ENCODE measurements at regions not wholly inside any gene's neighbourhood (a gene's known extent, or its start where the extent isn't known, plus 50 kb on each side); places are given as distances from the start of the nearest gene placed in this dataset.
"Not testable (repeated sequence)": the region's sequence is repeated elsewhere in the genome, so short reads cannot be mapped to it uniquely, and the experiment has no call there.

DNA sequence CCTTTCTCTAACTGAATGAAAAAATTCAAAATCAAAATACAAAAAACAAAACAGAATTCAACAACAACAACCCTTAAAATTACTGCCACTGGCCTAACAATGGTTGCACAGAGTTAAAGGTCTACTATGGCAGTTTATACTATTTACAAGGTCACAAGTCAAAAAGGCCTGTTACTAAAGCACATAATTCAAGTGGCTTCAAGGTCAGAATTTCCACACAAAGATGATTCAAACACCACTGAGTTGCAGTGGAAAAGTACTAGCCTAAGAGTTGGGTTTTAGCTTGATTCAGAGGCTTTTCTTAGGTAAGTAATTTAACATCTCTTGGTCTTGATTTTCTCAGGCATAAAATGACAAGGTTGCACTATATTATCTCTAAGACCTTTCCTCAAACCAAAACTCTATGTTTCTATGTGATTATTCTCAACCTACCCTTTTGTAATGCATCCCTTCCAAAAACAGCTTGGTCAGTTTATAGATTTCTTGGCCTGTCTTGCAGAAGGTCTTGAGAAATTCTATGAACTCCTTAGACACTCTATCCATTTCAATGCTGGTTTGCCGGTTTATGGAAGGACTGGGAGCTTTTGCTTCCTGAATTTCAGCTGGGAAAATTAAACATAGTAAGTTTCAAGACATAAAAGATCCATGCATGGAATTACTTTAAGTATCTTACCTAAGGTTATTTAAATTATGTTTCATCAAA, 189.8 kb upstream of the KCTD7 start:
- H3K4me1 ChIP-seq (ENCODE audit: control insufficient read depth, low read depth, low read length); H3K27ac ChIP-seq (ENCODE audit: low read length); H3K9me3 ChIP-seq (ENCODE audit: control insufficient read depth, low read depth, low read length); H3K9ac ChIP-seq (ENCODE audit: low read length); H3K4me3 ChIP-seq (ENCODE audit: low read length); H3K36me3 ChIP-seq (ENCODE audit: control insufficient read depth, low read depth, low read length); H3K27me3 ChIP-seq (ENCODE audit: control insufficient read depth, insufficient read depth, low read length): not testable (repeated sequence)

GRCh38 chr7:66442385-66442784, 186.3 kb upstream of the KCTD7 start:
- Histone ChIP-seq H3K9me3 (ENCODE audit: control insufficient read depth, low read depth, low read length) (no peaks in the 10 kb centered on the region), H3K36me3 (ENCODE audit: control insufficient read depth, low read depth, low read length) (no peaks in the 10 kb centered on the region), H3K9ac (ENCODE audit: low read length) (no peak overlapping the region), H3K27ac (ENCODE audit: low read length) (no peak overlapping the region), H3K27me3 (ENCODE audit: control insufficient read depth, insufficient read depth, low read length) (no peaks in the 10 kb centered on the region), H3K4me1 (ENCODE audit: control insufficient read depth, low read depth, low read length) (no peaks in the 10 kb centered on the region), H3K4me3 (ENCODE audit: low read length) (no peak overlapping the region)

DNA sequence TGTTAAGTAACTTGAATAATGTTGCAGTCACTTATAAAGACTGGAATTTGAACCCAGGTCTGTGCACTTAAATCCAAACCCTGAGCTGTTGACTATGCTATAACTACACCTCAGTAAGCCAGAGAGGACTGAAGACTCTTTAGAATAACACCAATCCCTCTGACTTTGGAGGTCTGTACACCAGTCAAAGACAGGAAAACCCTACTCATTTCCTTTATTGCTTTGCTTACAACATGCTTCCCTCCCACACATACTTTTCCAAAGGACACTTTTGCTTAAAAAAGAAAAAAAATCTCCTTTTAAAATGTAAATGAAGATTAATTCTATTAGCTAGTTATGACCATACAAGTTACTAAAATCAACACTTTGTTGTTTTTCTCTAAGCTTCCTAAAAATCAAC, 184.7 kb upstream of the KCTD7 start:
- H3K4me3 ChIP-seq (ENCODE audit: low read length), result no peak overlapping the region
- H3K27ac ChIP-seq (ENCODE audit: low read length), result no peak overlapping the region
- no peaks in the 10 kb centered on the region for H3K27me3 ChIP-seq (ENCODE audit: control insufficient read depth, insufficient read depth, low read length)
- H3K9ac ChIP-seq (ENCODE audit: low read length), result no peak overlapping the region
- H3K9me3 ChIP-seq (ENCODE audit: control insufficient read depth, low read depth, low read length), result no peaks in the 10 kb centered on the region
- no peaks in the 10 kb centered on the region for H3K36me3 ChIP-seq (ENCODE audit: control insufficient read depth, low read depth, low read length)
- H3K4me1 ChIP-seq (ENCODE audit: control insufficient read depth, low read depth, low read length), result no peaks in the 10 kb centered on the region

DNA sequence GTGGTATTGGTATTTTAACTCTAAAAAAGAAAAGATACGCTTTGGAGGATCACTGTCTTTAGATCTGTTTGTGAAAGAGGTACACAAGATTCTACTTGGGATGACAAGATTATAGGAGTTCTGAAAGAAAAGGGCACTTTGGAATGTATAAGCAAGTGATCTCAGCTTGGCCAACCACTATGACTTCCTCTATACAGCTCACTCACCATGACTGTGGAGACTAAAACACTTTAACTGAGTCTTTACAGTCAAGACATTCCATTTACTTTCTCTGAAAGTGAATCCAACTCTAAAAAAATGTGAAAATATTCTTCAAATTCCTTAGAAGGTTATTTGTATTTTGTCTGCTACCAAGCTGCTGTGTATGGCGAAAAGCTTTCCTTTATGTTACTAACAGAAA, 181.7 kb upstream of the KCTD7 start:
- H3K27me3 ChIP-seq (ENCODE audit: control insufficient read depth, insufficient read depth, low read length); H3K9me3 ChIP-seq (ENCODE audit: control insufficient read depth, low read depth, low read length); H3K4me3 ChIP-seq (ENCODE audit: low read length); H3K27ac ChIP-seq (ENCODE audit: low read length); H3K4me1 ChIP-seq (ENCODE audit: control insufficient read depth, low read depth, low read length); H3K9ac ChIP-seq (ENCODE audit: low read length); H3K36me3 ChIP-seq (ENCODE audit: control insufficient read depth, low read depth, low read length): not testable (repeated sequence)

DNA sequence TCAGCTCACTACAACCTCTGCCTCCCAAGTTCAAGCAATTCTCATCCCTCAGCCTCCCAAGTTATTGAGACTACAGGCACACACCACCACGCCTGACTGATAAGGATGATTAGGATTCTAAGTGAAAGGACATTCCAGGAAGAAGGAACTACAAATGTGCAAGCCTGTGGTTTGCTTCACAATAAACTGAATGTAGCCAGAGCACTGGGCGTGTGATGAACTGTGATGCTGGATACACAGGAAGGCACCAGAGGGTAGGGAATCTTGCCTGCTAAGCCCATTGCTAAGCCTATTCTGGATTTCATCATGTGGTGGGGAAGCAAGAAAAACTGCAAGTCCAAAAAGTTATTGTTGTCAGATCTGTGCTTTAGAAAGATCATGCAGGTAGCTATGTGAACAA, 177.9 kb upstream of the KCTD7 start:
- H3K36me3 ChIP-seq (ENCODE audit: control insufficient read depth, low read depth, low read length); H3K4me1 ChIP-seq (ENCODE audit: control insufficient read depth, low read depth, low read length); H3K27ac ChIP-seq (ENCODE audit: low read length); H3K9me3 ChIP-seq (ENCODE audit: control insufficient read depth, low read depth, low read length); H3K9ac ChIP-seq (ENCODE audit: low read length); H3K4me3 ChIP-seq (ENCODE audit: low read length); H3K27me3 ChIP-seq (ENCODE audit: control insufficient read depth, insufficient read depth, low read length): not testable (repeated sequence)

GRCh38 chr7:66451713-66452112, 177.0 kb upstream of the KCTD7 start:
- not testable (repeated sequence) for H3K4me3 ChIP-seq (ENCODE audit: low read length); H3K36me3 ChIP-seq (ENCODE audit: control insufficient read depth, low read depth, low read length); H3K4me1 ChIP-seq (ENCODE audit: control insufficient read depth, low read depth, low read length); H3K27me3 ChIP-seq (ENCODE audit: control insufficient read depth, insufficient read depth, low read length); H3K27ac ChIP-seq (ENCODE audit: low read length); H3K9me3 ChIP-seq (ENCODE audit: control insufficient read depth, low read depth, low read length); H3K9ac ChIP-seq (ENCODE audit: low read length)

DNA sequence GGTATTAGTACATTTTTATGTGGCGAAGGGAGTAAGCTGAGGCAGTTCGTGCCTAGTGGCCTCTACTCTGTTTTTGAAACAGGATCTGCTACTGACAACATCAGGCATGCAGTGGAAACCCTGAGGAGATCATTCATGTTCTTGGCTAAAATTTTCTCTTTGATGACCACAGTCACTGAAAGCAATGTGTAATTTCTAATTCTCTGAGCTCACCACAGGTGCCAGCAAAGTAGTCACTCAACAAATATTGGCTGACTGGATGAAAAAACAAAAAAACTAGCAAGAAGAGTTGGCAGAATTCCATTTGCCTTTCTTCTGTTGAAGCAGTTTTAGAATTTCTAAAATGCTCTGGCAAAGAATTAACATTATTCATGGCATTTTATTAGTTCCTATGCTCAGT, 176.5 kb upstream of the KCTD7 start:
- no peak overlapping the region for H3K9ac ChIP-seq (ENCODE audit: low read length)
- H3K27me3 ChIP-seq (ENCODE audit: control insufficient read depth, insufficient read depth, low read length), result no peaks in the 10 kb centered on the region
- no peaks in the 10 kb centered on the region for H3K9me3 ChIP-seq (ENCODE audit: control insufficient read depth, low read depth, low read length)
- H3K4me1 ChIP-seq (ENCODE audit: control insufficient read depth, low read depth, low read length), result no peaks in the 10 kb centered on the region
- H3K4me3 ChIP-seq (ENCODE audit: low read length), result no peak overlapping the region
- no peaks in the 10 kb centered on the region for H3K36me3 ChIP-seq (ENCODE audit: control insufficient read depth, low read depth, low read length)
- H3K27ac ChIP-seq (ENCODE audit: low read length), result no peak overlapping the region

DNA sequence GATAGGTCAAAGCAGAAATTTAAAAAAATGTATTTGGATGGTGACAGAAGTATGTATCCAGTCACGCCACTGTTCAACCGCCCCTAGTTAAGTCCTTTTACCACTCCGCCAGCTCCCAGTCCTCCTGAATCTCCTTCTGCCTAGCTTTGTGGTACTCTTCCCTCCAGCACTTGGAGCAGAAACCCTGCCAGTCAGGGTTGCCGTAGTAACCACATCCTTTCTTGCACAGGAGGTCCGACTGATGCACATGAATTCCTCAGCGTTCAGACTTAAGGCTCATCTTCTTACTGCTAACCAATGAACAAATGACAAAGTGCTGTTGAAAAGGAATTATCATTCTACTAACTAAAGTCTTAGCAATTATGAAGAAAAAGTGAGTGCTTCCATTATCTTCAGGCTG, 175.3 kb upstream of the KCTD7 start:
- H3K27me3 ChIP-seq (ENCODE audit: control insufficient read depth, insufficient read depth, low read length), result no peaks in the 10 kb centered on the region
- no peak overlapping the region for H3K4me3 ChIP-seq (ENCODE audit: low read length)
- no peaks in the 10 kb centered on the region for H3K9me3 ChIP-seq (ENCODE audit: control insufficient read depth, low read depth, low read length)
- H3K4me1 ChIP-seq (ENCODE audit: control insufficient read depth, low read depth, low read length), result no peaks in the 10 kb centered on the region
- H3K9ac ChIP-seq (ENCODE audit: low read length), result no peak overlapping the region
- H3K36me3 ChIP-seq (ENCODE audit: control insufficient read depth, low read depth, low read length), result no peaks in the 10 kb centered on the region
- no peak overlapping the region for H3K27ac ChIP-seq (ENCODE audit: low read length)

- H3K27me3 ChIP-seq (ENCODE audit: control insufficient read depth, insufficient read depth, low read length), result no peaks in the 10 kb centered on the region
Measured at GRCh38 chr7:66454600-66455225, 174.0 kb upstream of the KCTD7 start.

GRCh38 chr7:66455432-66455831, 173.2 kb upstream of the KCTD7 start:
- not testable (repeated sequence) for H3K9me3 ChIP-seq (ENCODE audit: control insufficient read depth, low read depth, low read length); H3K27me3 ChIP-seq (ENCODE audit: control insufficient read depth, insufficient read depth, low read length); H3K36me3 ChIP-seq (ENCODE audit: control insufficient read depth, low read depth, low read length); H3K9ac ChIP-seq (ENCODE audit: low read length); H3K27ac ChIP-seq (ENCODE audit: low read length); H3K4me1 ChIP-seq (ENCODE audit: control insufficient read depth, low read depth, low read length); H3K4me3 ChIP-seq (ENCODE audit: low read length)

More at GRCh38 chr7:66454600-66455225, 174.0 kb upstream of the KCTD7 start:
- no peak overlapping the region for H3K4me3 ChIP-seq (ENCODE audit: low read length)
- no peaks in the 10 kb centered on the region for H3K4me1 ChIP-seq (ENCODE audit: control insufficient read depth, low read depth, low read length)
- H3K36me3 ChIP-seq (ENCODE audit: control insufficient read depth, low read depth, low read length), result no peaks in the 10 kb centered on the region
- no peak overlapping the region for H3K27ac ChIP-seq (ENCODE audit: low read length)
- H3K9ac ChIP-seq (ENCODE audit: low read length), result no peak overlapping the region
- no peaks in the 10 kb centered on the region for H3K9me3 ChIP-seq (ENCODE audit: control insufficient read depth, low read depth, low read length)

DNA sequence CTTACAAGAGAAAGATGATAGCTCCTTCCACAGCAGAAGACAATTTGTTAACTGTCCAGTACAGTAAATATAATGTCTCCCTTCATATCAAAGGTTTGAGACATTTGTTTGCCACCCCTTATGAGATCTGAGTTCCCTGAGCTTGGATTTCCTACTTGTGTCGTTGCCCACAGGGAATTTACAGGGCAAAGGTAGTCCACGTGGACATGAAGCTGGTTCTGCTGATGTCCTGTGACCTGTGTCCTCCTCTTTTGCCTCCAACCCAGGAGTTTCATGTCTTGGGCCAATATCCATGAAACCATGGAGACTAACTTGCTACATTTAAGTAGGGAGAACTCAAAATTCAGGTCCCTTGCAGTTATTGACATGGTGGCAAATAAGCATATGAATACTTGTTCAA, 172.2 kb upstream of the KCTD7 start:
- not testable (repeated sequence) for H3K9ac ChIP-seq (ENCODE audit: low read length); H3K27me3 ChIP-seq (ENCODE audit: control insufficient read depth, insufficient read depth, low read length); H3K36me3 ChIP-seq (ENCODE audit: control insufficient read depth, low read depth, low read length); H3K4me1 ChIP-seq (ENCODE audit: control insufficient read depth, low read depth, low read length); H3K27ac ChIP-seq (ENCODE audit: low read length); H3K9me3 ChIP-seq (ENCODE audit: control insufficient read depth, low read depth, low read length); H3K4me3 ChIP-seq (ENCODE audit: low read length)

- H3K9me3 ChIP-seq (ENCODE audit: control insufficient read depth, low read depth, low read length); H3K9ac ChIP-seq (ENCODE audit: low read length); H3K4me3 ChIP-seq (ENCODE audit: low read length); H3K36me3 ChIP-seq (ENCODE audit: control insufficient read depth, low read depth, low read length); H3K27me3 ChIP-seq (ENCODE audit: control insufficient read depth, insufficient read depth, low read length); H3K4me1 ChIP-seq (ENCODE audit: control insufficient read depth, low read depth, low read length); H3K27ac ChIP-seq (ENCODE audit: low read length): not testable (repeated sequence)
Measured at GRCh38 chr7:66458991-66459390, 169.7 kb upstream of the KCTD7 start.

Data from iPS-18a (cell line).